ENCODE measurements at regions not wholly inside any gene's neighbourhood (a gene's known extent, or its start where the extent isn't known, plus 50 kb on each side); places are given as distances from the start of the nearest gene placed in this dataset.

DNA sequence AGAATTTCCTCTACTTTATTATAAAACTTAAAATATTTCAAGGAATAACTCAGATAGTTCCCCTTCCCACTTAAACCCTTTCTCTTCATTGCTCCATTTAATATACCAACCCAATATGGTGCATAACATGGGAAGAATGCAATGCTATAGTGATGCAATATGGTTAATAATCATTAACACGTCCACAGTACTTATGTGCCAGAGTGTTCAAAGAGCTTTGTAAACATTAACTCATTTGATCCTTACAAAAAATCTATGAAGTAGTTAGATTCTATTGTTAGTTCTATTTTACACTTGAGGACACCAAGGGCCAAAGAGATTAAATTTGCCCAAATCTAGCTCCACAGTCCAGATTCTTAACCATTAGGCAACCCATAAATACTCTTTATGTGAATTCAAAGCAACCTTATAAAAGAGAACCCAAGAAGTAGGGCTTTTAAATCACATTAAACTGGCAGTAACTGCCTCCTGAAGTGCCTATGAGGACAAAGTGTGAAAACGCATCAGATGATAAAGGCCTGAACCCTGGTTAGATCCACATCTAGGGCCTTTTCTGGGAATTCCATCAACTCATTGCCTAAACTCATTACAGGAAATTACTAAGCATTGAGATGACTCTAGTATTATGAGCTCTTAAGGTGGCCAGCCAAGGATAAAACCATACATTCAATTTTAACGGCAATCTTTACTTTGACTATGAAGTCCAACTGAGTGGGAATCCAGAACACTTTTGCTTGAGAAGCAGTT, 94.3 kb downstream of the AREG start:
- Histone ChIP-seq H3K79me2 (ENCODE audit: control insufficient read depth, insufficient read depth, low read length, poor library complexity) (no peaks in the 10 kb centered on the region), H3K18ac (ENCODE audit: low read length) (no peak overlapping the region), H3K9ac (ENCODE audit: low read length) (no peak overlapping the region), H3K4me2 (ENCODE audit: low read length) (no peak overlapping the region), H3K27ac (ENCODE audit: low read depth, low read length) (no peak overlapping the region), H2AFZ (ENCODE audit: insufficient read depth, low read length, poor library complexity) (no peak overlapping the region), H3K23ac (ENCODE audit: low read length) (no peak overlapping the region), H3K4me1 (ENCODE audit: control insufficient read depth in 1 of 2, insufficient read depth in 2 of 2, low read length in 2 of 2) (no peaks in the 10 kb centered on the region), H2BK120ac (ENCODE audit: insufficient read depth, low read length, poor library complexity) (no peak overlapping the region), H3K14ac (ENCODE audit: low read length) (no peak overlapping the region), H2BK12ac (ENCODE audit: low read length) (no peak overlapping the region), H4K8ac (ENCODE audit: low read depth, low read length) (no peak overlapping the region), H3K4me3 (ENCODE audit: low read depth, low read length) (no peak overlapping the region), H3K36me3 (ENCODE audit: control insufficient read depth in 1 of 2, insufficient read depth in 2 of 2, low read length in 2 of 2) (no peaks in the 10 kb centered on the region), H3K9me3 (ENCODE audit: insufficient read depth, low read depth, low read length) (no peaks in the 10 kb centered on the region), H2AK5ac (ENCODE audit: low read length) (no peak overlapping the region), H4K91ac (ENCODE audit: low read depth, low read length) (no peak overlapping the region), H2BK5ac (ENCODE audit: low read depth, low read length, poor library complexity) (no peak overlapping the region), H3K79me1 (ENCODE audit: low read length) (no peaks in the 10 kb centered on the region), H3K27me3 (ENCODE audit: insufficient read depth, low read length) (no peaks in the 10 kb centered on the region), H4K12ac (ENCODE audit: low read depth, low read length) (no peak overlapping the region), H3K4ac (ENCODE audit: low read depth, low read length) (no peak overlapping the region)
- no peak for DNase-seq
- no CpG with 5 or more reads among the region's 3 CpGs for WGBS (ENCODE audit: extremely low coverage, insufficient coverage, insufficient read length)

DNA sequence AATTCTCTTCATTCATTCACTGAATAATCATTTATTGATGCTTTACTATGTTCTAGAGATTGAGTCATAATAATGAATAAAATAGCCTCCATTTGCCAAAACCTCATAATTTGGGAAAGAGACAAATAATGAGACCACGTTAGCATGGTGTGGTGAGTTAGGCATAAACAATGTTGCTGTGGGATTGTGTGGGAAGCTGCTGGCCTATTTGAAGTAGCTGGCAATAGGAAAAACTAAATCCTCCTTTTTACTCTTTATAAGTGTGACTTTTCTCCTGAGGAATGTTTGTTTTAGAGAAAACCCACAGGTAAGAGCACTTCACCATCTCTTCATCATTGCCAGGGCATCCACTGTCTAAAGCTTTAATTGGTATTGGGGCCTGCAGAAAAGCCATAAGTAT, 95.3 kb downstream of the AREG start:
- H3K23ac ChIP-seq (ENCODE audit: low read length): no peak overlapping the region

GRCh38 chr4:74541667-74542066, 96.7 kb downstream of the AREG start:
- Histone ChIP-seq H3K9me3 (ENCODE audit: insufficient read depth, low read depth, low read length) (no peaks in the 10 kb centered on the region), H2AFZ (ENCODE audit: insufficient read depth, low read length, poor library complexity) (no peak overlapping the region), H3K4me1 (ENCODE audit: control insufficient read depth in 1 of 2, insufficient read depth in 2 of 2, low read length in 2 of 2) (peaks cover 0 to 2% of the 10 kb centered on the region in 2 experiments), H2BK5ac (ENCODE audit: low read depth, low read length, poor library complexity) (no peak overlapping the region), H4K8ac (ENCODE audit: low read depth, low read length) (no peak overlapping the region), H3K4me2 (ENCODE audit: low read length) (no peak overlapping the region), H3K4ac (ENCODE audit: low read depth, low read length) (no peak overlapping the region), H2BK12ac (ENCODE audit: low read length) (no peak overlapping the region), H3K27ac (ENCODE audit: low read depth, low read length) (no peak overlapping the region), H2AK5ac (ENCODE audit: low read length) (no peak overlapping the region), H3K18ac (ENCODE audit: low read length) (no peak overlapping the region), H3K23ac (ENCODE audit: low read length) (no peak overlapping the region), H3K9ac (ENCODE audit: low read length) (no peak overlapping the region), H3K79me1 (ENCODE audit: low read length) (no peaks in the 10 kb centered on the region), H2BK120ac (ENCODE audit: insufficient read depth, low read length, poor library complexity) (no peak overlapping the region), H3K14ac (ENCODE audit: low read length) (no peak overlapping the region), H3K79me2 (ENCODE audit: control insufficient read depth, insufficient read depth, low read length, poor library complexity) (no peaks in the 10 kb centered on the region), H3K36me3 (ENCODE audit: control insufficient read depth in 1 of 2, insufficient read depth in 2 of 2, low read length in 2 of 2) (no peaks in the 10 kb centered on the region), H4K91ac (ENCODE audit: low read depth, low read length) (no peak overlapping the region), H3K4me3 (ENCODE audit: low read depth, low read length) (no peak overlapping the region), H3K27me3 (ENCODE audit: insufficient read depth, low read length) (no peaks in the 10 kb centered on the region), H4K12ac (ENCODE audit: low read depth, low read length) (no peak overlapping the region)
- DNase-seq: no peak
- WGBS (ENCODE audit: extremely low coverage, insufficient coverage, insufficient read length): no CpG with 5 or more reads among the region's 9 CpGs

More for the DNA sequence above, 95.3 kb downstream of the AREG start:
- H2BK12ac ChIP-seq (ENCODE audit: low read length): no peak overlapping the region
- H3K9me3 ChIP-seq (ENCODE audit: insufficient read depth, low read depth, low read length): no peaks in the 10 kb centered on the region
- no peak overlapping the region for H3K18ac ChIP-seq (ENCODE audit: low read length)
- no peaks in the 10 kb centered on the region for H3K27me3 ChIP-seq (ENCODE audit: insufficient read depth, low read length)
- H3K27ac ChIP-seq (ENCODE audit: low read depth, low read length): no peak overlapping the region
- no peak overlapping the region for H3K9ac ChIP-seq (ENCODE audit: low read length)
- H2BK5ac ChIP-seq (ENCODE audit: low read depth, low read length, poor library complexity): no peak overlapping the region
- no peak overlapping the region for H4K8ac ChIP-seq (ENCODE audit: low read depth, low read length)
- no peaks in the 10 kb centered on the region for H3K36me3 ChIP-seq (ENCODE audit: control insufficient read depth in 1 of 2, insufficient read depth in 2 of 2, low read length in 2 of 2)
- no peak overlapping the region for H3K4me3 ChIP-seq (ENCODE audit: low read depth, low read length)
- no peaks in the 10 kb centered on the region for H3K79me1 ChIP-seq (ENCODE audit: low read length)
- WGBS (ENCODE audit: extremely low coverage, insufficient coverage, insufficient read length): no CpG with 5 or more reads among the region's 1 CpG
- no peak overlapping the region for H3K4ac ChIP-seq (ENCODE audit: low read depth, low read length)
- no peaks in the 10 kb centered on the region for H3K79me2 ChIP-seq (ENCODE audit: control insufficient read depth, insufficient read depth, low read length, poor library complexity)
- no peak overlapping the region for H3K4me2 ChIP-seq (ENCODE audit: low read length)
- no peak overlapping the region for H2AFZ ChIP-seq (ENCODE audit: insufficient read depth, low read length, poor library complexity)
- H4K91ac ChIP-seq (ENCODE audit: low read depth, low read length): no peak overlapping the region
- no peak overlapping the region for H3K14ac ChIP-seq (ENCODE audit: low read length)
- H3K4me1 ChIP-seq (ENCODE audit: control insufficient read depth in 1 of 2, insufficient read depth in 2 of 2, low read length in 2 of 2): no peaks in the 10 kb centered on the region
- H2AK5ac ChIP-seq (ENCODE audit: low read length): no peak overlapping the region
- no peak overlapping the region for H4K12ac ChIP-seq (ENCODE audit: low read depth, low read length)
- H2BK120ac ChIP-seq (ENCODE audit: insufficient read depth, low read length, poor library complexity): no peak overlapping the region
- DNase-seq: no peak

GRCh38 chr4:74543231-74543781, 98.4 kb downstream of the AREG start:
- peaks cover 0 to 2% of the 10 kb centered on the region in 2 experiments for H3K4me1 ChIP-seq (ENCODE audit: control insufficient read depth in 1 of 2, insufficient read depth in 2 of 2, low read length in 2 of 2)
- no peak overlapping the region for H3K18ac ChIP-seq (ENCODE audit: low read length)
- no peak overlapping the region for H2BK120ac ChIP-seq (ENCODE audit: insufficient read depth, low read length, poor library complexity)
- no peak overlapping the region for H3K9ac ChIP-seq (ENCODE audit: low read length)
- H3K4me2 ChIP-seq (ENCODE audit: low read length): no peak overlapping the region
- no peak overlapping the region for H4K8ac ChIP-seq (ENCODE audit: low read depth, low read length)
- H3K23ac ChIP-seq (ENCODE audit: low read length): no peak overlapping the region
- H3K36me3 ChIP-seq (ENCODE audit: control insufficient read depth in 1 of 2, insufficient read depth in 2 of 2, low read length in 2 of 2): no peaks in the 10 kb centered on the region
- H3K79me2 ChIP-seq (ENCODE audit: control insufficient read depth, insufficient read depth, low read length, poor library complexity): no peaks in the 10 kb centered on the region
- no peak overlapping the region for H2AK5ac ChIP-seq (ENCODE audit: low read length)
- no peak overlapping the region for H3K27ac ChIP-seq (ENCODE audit: low read depth, low read length)
- no peak overlapping the region for H4K91ac ChIP-seq (ENCODE audit: low read depth, low read length)
- no CpG with 5 or more reads among the region's 3 CpGs for WGBS (ENCODE audit: extremely low coverage, insufficient coverage, insufficient read length)
- DNase-seq: peak in 1 of 2 donors; percentile 51
- H4K12ac ChIP-seq (ENCODE audit: low read depth, low read length): no peak overlapping the region
- H3K4ac ChIP-seq (ENCODE audit: low read depth, low read length): no peak overlapping the region
- H3K14ac ChIP-seq (ENCODE audit: low read length): no peak overlapping the region
- H2AFZ ChIP-seq (ENCODE audit: insufficient read depth, low read length, poor library complexity): no peak overlapping the region
- no peak overlapping the region for H3K4me3 ChIP-seq (ENCODE audit: low read depth, low read length)
- no peaks in the 10 kb centered on the region for H3K27me3 ChIP-seq (ENCODE audit: insufficient read depth, low read length)
- no peaks in the 10 kb centered on the region for H3K9me3 ChIP-seq (ENCODE audit: insufficient read depth, low read depth, low read length)
- no peak overlapping the region for H2BK12ac ChIP-seq (ENCODE audit: low read length)
- H3K79me1 ChIP-seq (ENCODE audit: low read length): no peaks in the 10 kb centered on the region
- H2BK5ac ChIP-seq (ENCODE audit: low read depth, low read length, poor library complexity): no peak overlapping the region

Measured in trophoblast cell (in vitro differentiated cells and primary cell).